ENCODE measurements at regions not wholly inside any gene's neighbourhood (a gene's known extent, or its start where the extent isn't known, plus 50 kb on each side); places are given as distances from the start of the nearest gene placed in this dataset.

- Histone ChIP-seq H3K4me1 (ENCODE audit: low read length) (no peaks in the 10 kb centered on the region), H4K20me1 (ENCODE audit: insufficient read depth, low read length) (no peaks in the 10 kb centered on the region), H3K79me2 (ENCODE audit: low read length) (no peaks in the 10 kb centered on the region), H3K4me3 (ENCODE audit: low read length) (no peak overlapping the region), H3K27ac (ENCODE audit: low read length) (no peak overlapping the region), H3K27me3 (replicated peaks; ENCODE audit: insufficient read depth, low read length) (no peaks in the 10 kb centered on the region), H3F3A (ENCODE audit: insufficient read depth, low read length) (no peaks in the 10 kb centered on the region), H3K9me3 (replicated peaks; ENCODE audit: insufficient read depth, low read length) (no peaks in the 10 kb centered on the region), H3K9me2 (replicated peaks; ENCODE audit: insufficient read depth, low read length) (no peaks in the 10 kb centered on the region), H3K4me2 (ENCODE audit: low read depth, low read length) (no peak overlapping the region), H3K36me3 (replicated peaks; ENCODE audit: insufficient read depth, low read length) (no peaks in the 10 kb centered on the region), H3K9ac (ENCODE audit: low read length) (no peak overlapping the region), H2AFZ (ENCODE audit: low read length) (no peak overlapping the region)
- TF ChIP-seq CTCF (IDR thresholded peaks at IDR 0.05; ENCODE audit: low read length) (no peak), EZH2 (optimal IDR thresholded peaks at IDR 0.05; ENCODE audit: low read depth, low read length) (no peak), EZH2phosphoT487 (IDR thresholded peaks at IDR 0.05; ENCODE audit: low read length) (no peak)
- DNase-seq: no peak
Observed at GRCh38 chr22:33167998-33168790, 110.0 kb upstream of the SYN3 start.

GRCh38 chr22:33166206-33166605, 108.0 kb upstream of the SYN3 start:
- no peak for TF ChIP-seq EZH2 (optimal IDR thresholded peaks at IDR 0.05; ENCODE audit: low read depth, low read length)
- no peak for TF ChIP-seq EZH2phosphoT487 (IDR thresholded peaks at IDR 0.05; ENCODE audit: low read length)
- TF ChIP-seq CTCF (IDR thresholded peaks at IDR 0.05; ENCODE audit: low read length): no peak
- no peaks in the 10 kb centered on the region for H4K20me1 ChIP-seq (ENCODE audit: insufficient read depth, low read length)
- H3K27ac ChIP-seq (ENCODE audit: low read length): no peak overlapping the region
- no peaks in the 10 kb centered on the region for H3K36me3 ChIP-seq (replicated peaks; ENCODE audit: insufficient read depth, low read length)
- H3K79me2 ChIP-seq (ENCODE audit: low read length): no peaks in the 10 kb centered on the region
- H3K9me3 ChIP-seq (replicated peaks; ENCODE audit: insufficient read depth, low read length): no peaks in the 10 kb centered on the region
- H3K4me3 ChIP-seq (ENCODE audit: low read length): no peak overlapping the region
- no peaks in the 10 kb centered on the region for H3F3A ChIP-seq (ENCODE audit: insufficient read depth, low read length)
- no peak for DNase-seq
- no peaks in the 10 kb centered on the region for H3K9me2 ChIP-seq (replicated peaks; ENCODE audit: insufficient read depth, low read length)
- no peak overlapping the region for H3K9ac ChIP-seq (ENCODE audit: low read length)
- no peaks in the 10 kb centered on the region for H3K4me1 ChIP-seq (ENCODE audit: low read length)
- no peak overlapping the region for H2AFZ ChIP-seq (ENCODE audit: low read length)
- H3K27me3 ChIP-seq (replicated peaks; ENCODE audit: insufficient read depth, low read length): no peaks in the 10 kb centered on the region
- no peak overlapping the region for H3K4me2 ChIP-seq (ENCODE audit: low read depth, low read length)

GRCh38 chr22:33163815-33164214, 105.6 kb upstream of the SYN3 start:
- no peak overlapping the region for H3K9ac ChIP-seq (ENCODE audit: low read length)
- no peaks in the 10 kb centered on the region for H3F3A ChIP-seq (ENCODE audit: insufficient read depth, low read length)
- no peaks in the 10 kb centered on the region for H3K27me3 ChIP-seq (replicated peaks; ENCODE audit: insufficient read depth, low read length)
- no peaks in the 10 kb centered on the region for H4K20me1 ChIP-seq (ENCODE audit: insufficient read depth, low read length)
- H3K36me3 ChIP-seq (replicated peaks; ENCODE audit: insufficient read depth, low read length): no peaks in the 10 kb centered on the region
- no peaks in the 10 kb centered on the region for H3K79me2 ChIP-seq (ENCODE audit: low read length)
- H3K4me2 ChIP-seq (ENCODE audit: low read depth, low read length): no peak overlapping the region
- no peak overlapping the region for H3K27ac ChIP-seq (ENCODE audit: low read length)
- no peak for DNase-seq
- no peak overlapping the region for H2AFZ ChIP-seq (ENCODE audit: low read length)
- no peak for TF ChIP-seq CTCF (IDR thresholded peaks at IDR 0.05; ENCODE audit: low read length)
- TF ChIP-seq EZH2phosphoT487 (IDR thresholded peaks at IDR 0.05; ENCODE audit: low read length): no peak
- no peak for TF ChIP-seq EZH2 (optimal IDR thresholded peaks at IDR 0.05; ENCODE audit: low read depth, low read length)
- no peaks in the 10 kb centered on the region for H3K4me1 ChIP-seq (ENCODE audit: low read length)
- no peak overlapping the region for H3K4me3 ChIP-seq (ENCODE audit: low read length)
- no peaks in the 10 kb centered on the region for H3K9me3 ChIP-seq (replicated peaks; ENCODE audit: insufficient read depth, low read length)
- no peaks in the 10 kb centered on the region for H3K9me2 ChIP-seq (replicated peaks; ENCODE audit: insufficient read depth, low read length)

Data from MM.1S (cell line).